H9 (cell line): ENCODE measurements at regions not wholly inside any gene's neighbourhood (a gene's known extent, or its start where the extent isn't known, plus 50 kb on each side); places are given as distances from the start of the nearest gene placed in this dataset.

Experiments
- DNase-seq: peaks from one replicate; pipeline ENCODE4 v3.0.0-alpha.2; 2017
- H2AFZ ChIP-seq: one replicate; pipeline ENCODE4 v1.6.1; 2013; ENCODE audit warnings: mild to moderate bottlenecking, low read length, control low read depth, moderate library complexity
- H2AK5ac ChIP-seq: 2 replicates; pipeline ENCODE4 v1.6.1; 2013; ENCODE audit warnings: low read length, control low read depth, mixed read lengths; ENCODE audit not compliant: insufficient read length
- H2BK120ac ChIP-seq: one replicate; pipeline ENCODE4 v1.6.1; 2013; ENCODE audit warnings: low read depth, mild to moderate bottlenecking, low read length, control low read depth, inconsistent platforms; ENCODE audit not compliant: poor library complexity, severe bottlenecking
- H2BK12ac ChIP-seq: 2 replicates; pipeline ENCODE4 v1.6.1; 2013; ENCODE audit warnings: low read length, control low read depth, mixed read lengths, low read depth; ENCODE audit not compliant: insufficient read length
- H2BK15ac ChIP-seq: 2 replicates; pipeline ENCODE4 v1.6.1; 2013; ENCODE audit warnings: low read depth, low read length, control low read depth
- H2BK20ac ChIP-seq: one replicate; pipeline ENCODE4 v1.6.1; 2013; ENCODE audit warnings: low read depth, mild to moderate bottlenecking, low read length, control low read depth, inconsistent platforms; ENCODE audit not compliant: poor library complexity, severe bottlenecking
- H2BK5ac ChIP-seq: 2 replicates; pipeline ENCODE4 v1.6.1; 2013; ENCODE audit warnings: low read length, control low read depth, mixed read lengths; ENCODE audit not compliant: insufficient read length
- H3K14ac ChIP-seq: 2 replicates; pipeline ENCODE4 v1.6.1; 2013; ENCODE audit warnings: low read length, control low read depth; ENCODE audit not compliant: insufficient read depth
- H3K18ac ChIP-seq: 2 replicates; pipeline ENCODE4 v1.6.1; 2013; ENCODE audit warnings: low read depth, mild to moderate bottlenecking, mixed read lengths, low read length, control low read depth; ENCODE audit not compliant: insufficient read length
- H3K23ac ChIP-seq: 2 replicates; pipeline ENCODE4 v1.6.1; 2013; ENCODE audit warnings: low read length, control low read depth, mixed read lengths, low read depth; ENCODE audit not compliant: insufficient read length
- H3K23me2 ChIP-seq: 2 replicates; pipeline ENCODE4 v1.6.1; 2013; ENCODE audit warnings: low read depth, mild to moderate bottlenecking, mixed read lengths, low read length, control low read depth; ENCODE audit not compliant: insufficient read length, poor library complexity, severe bottlenecking
- H3K27ac ChIP-seq: 2 replicates; pipeline ENCODE4 v1.5.1; 2013; ENCODE audit warnings: low read length, control low read depth, mixed read lengths, low read depth; ENCODE audit not compliant: insufficient read length
- H3K27me3 ChIP-seq: 2 replicates; pipeline ENCODE4 v1.6.1; 2013; ENCODE audit warnings: low read length, control low read depth, inconsistent platforms; ENCODE audit not compliant: insufficient read depth
- H3K4ac ChIP-seq: 2 replicates; pipeline ENCODE4 v1.6.1; 2013; ENCODE audit warnings: low read depth, mild to moderate bottlenecking, control low read depth, inconsistent platforms, low read length, moderate library complexity
- H3K4me1 ChIP-seq: 2 replicates; pipeline ENCODE4 v1.6.1; 2013; ENCODE audit warnings: low read length, control low read depth, inconsistent platforms; ENCODE audit not compliant: insufficient read depth
- H3K4me2 ChIP-seq: 2 replicates; pipeline ENCODE4 v1.6.1; 2013; ENCODE audit warnings: low read length, control low read depth, mixed read lengths; ENCODE audit not compliant: insufficient read length, insufficient read depth
- H3K56ac ChIP-seq: 2 replicates; pipeline ENCODE4 v1.6.1; 2013; ENCODE audit warnings: low read depth, mild to moderate bottlenecking, mixed read lengths, low read length, control low read depth; ENCODE audit not compliant: insufficient read length
- H3K79me1 ChIP-seq: 2 replicates; pipeline ENCODE4 v1.6.1; 2013; ENCODE audit warnings: low read depth, mild to moderate bottlenecking, moderate library complexity, low read length, control low read depth, inconsistent platforms; ENCODE audit not compliant: insufficient read depth, poor library complexity, severe bottlenecking
- H3K79me2 ChIP-seq: 2 replicates; pipeline ENCODE4 v1.6.1; 2013; ENCODE audit warnings: low read length, control low read depth, inconsistent platforms; ENCODE audit not compliant: insufficient read depth
- H3K9ac ChIP-seq: 2 replicates; pipeline ENCODE4 v1.6.1; 2013; ENCODE audit warnings: low read length, control low read depth, mixed read lengths; ENCODE audit not compliant: insufficient read length; ENCODE audit errors: extremely low read depth
- H3K9me3 ChIP-seq: one replicate; pipeline ENCODE4 v1.6.1; 2013; ENCODE audit warnings: low read depth, low read length, inconsistent platforms; ENCODE audit not compliant: control insufficient read depth
- H3T11ph ChIP-seq: one replicate; pipeline ENCODE4 v1.6.1; 2013; ENCODE audit warnings: mild to moderate bottlenecking, low read length, control low read depth, inconsistent platforms
- H4K20me1 ChIP-seq: one replicate; pipeline ENCODE4 v1.6.1; 2013; ENCODE audit not compliant: control insufficient read depth, insufficient read length, insufficient read depth
- H4K5ac ChIP-seq: 2 replicates; pipeline ENCODE4 v1.6.1; 2013; ENCODE audit warnings: low read depth, mild to moderate bottlenecking, mixed read lengths, low read length, control low read depth; ENCODE audit not compliant: insufficient read length
- H4K8ac ChIP-seq: replicated peaks from 2 replicates; pipeline ENCODE4 v1.6.1; 2013; ENCODE audit warnings: low read length, control low read depth, mixed read lengths, low read depth; ENCODE audit not compliant: insufficient read length
- H4K91ac ChIP-seq: 2 replicates; pipeline ENCODE4 v1.6.1; 2013; ENCODE audit warnings: low read depth, mild to moderate bottlenecking, moderate library complexity, mixed read lengths, low read length, control low read depth; ENCODE audit not compliant: insufficient read length
- H3K27ac Mint-ChIP-seq, 3 experiments: 2 replicates in 2 of 3; 3 replicates in 1 of 3; pipeline ENCODE4 v1.8.0; 2020 to 2021; ENCODE audit warnings: mixed read lengths in 3 of 3, mild to moderate bottlenecking in 1 of 3, moderate library complexity in 1 of 3
- H3K27me3 Mint-ChIP-seq: 2 replicates; pipeline ENCODE4 v1.8.0; 2021; ENCODE audit warnings: low read depth, mild to moderate bottlenecking, moderate library complexity, mixed read lengths
- H3K36me3 Mint-ChIP-seq, 3 experiments: 2 replicates in 2 of 3; 3 replicates in 1 of 3; pipeline ENCODE4 v1.8.0; 2020 to 2021; ENCODE audit warnings: low read depth in 3 of 3, mixed read lengths in 3 of 3; ENCODE audit not compliant: insufficient read depth in 1 of 3
- H3K4me1 Mint-ChIP-seq, 2 experiments: 2 replicates each; pipeline ENCODE4 v1.8.0; 2020; ENCODE audit warnings: mixed read lengths in 2 of 2
- H3K4me3 Mint-ChIP-seq, 2 experiments: 2 replicates in 1 of 2; 3 replicates in 1 of 2; pipeline ENCODE4 v1.8.0; 2020 to 2021; ENCODE audit warnings: mild to moderate bottlenecking in 2 of 2, mixed read lengths in 2 of 2, moderate library complexity in 1 of 2
- H3K9me3 Mint-ChIP-seq, 2 experiments: 2 replicates in 1 of 2; 3 replicates in 1 of 2; pipeline ENCODE4 v1.8.0; 2020; ENCODE audit warnings: mild to moderate bottlenecking in 2 of 2, mixed read lengths in 2 of 2, moderate library complexity in 1 of 2
- WGBS: extraction: QIAGEN DNeasy Blood & Tissue Kit; methylation state at CpG from one replicate; pipeline ENCODE4 v1.1.7; 2013; ENCODE audit warnings: missing lambda C conversion rate, low lambda C conversion rate, mixed read lengths; ENCODE audit not compliant: insufficient read length; ENCODE audit errors: extremely low coverage; 5-methylcytosine and 5-hydroxymethylcytosine counted together
- TF ChIP-seq, protein P1 (sequence below): fragments of 200-600 bp; sonication (generic); conservative IDR thresholded peaks from 3 replicates; pipeline ENCODE4 v1.8.0; 2021; ENCODE audit warnings: antibody characterized with exemption, mild to moderate bottlenecking

DNA sequence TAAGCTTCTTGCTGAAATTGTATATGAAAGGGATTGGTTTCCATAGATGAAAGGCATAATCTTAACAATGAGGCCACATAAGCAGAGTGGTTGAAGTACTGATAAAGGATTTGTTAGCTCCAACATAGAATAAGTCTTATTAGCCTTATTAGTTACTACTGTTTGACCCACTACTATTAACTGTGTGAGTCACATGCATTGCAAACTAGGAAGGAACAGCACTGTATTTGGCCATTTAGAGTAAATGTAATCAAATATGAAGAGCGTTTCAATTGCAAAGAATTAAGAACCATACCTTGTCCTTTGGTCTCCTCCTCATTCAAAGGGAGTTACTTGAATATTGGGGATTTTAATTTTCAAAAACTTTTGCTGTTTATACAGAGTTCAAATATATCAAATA is 428.9 kb downstream of the MDFIC start:
- Histone ChIP-seq H3K27me3 (no peaks in the 10 kb centered on the region), H4K91ac (no peak overlapping the region), H3K4ac (no peak overlapping the region), H3K79me2 (no peaks in the 10 kb centered on the region), H4K20me1 (no peaks in the 10 kb centered on the region), H3K9me3 (no peaks in the 10 kb centered on the region), H3K4me2 (no peak overlapping the region), H3K23ac (no peak overlapping the region), H3K4me1 (no peaks in the 10 kb centered on the region), H2BK20ac (no peak overlapping the region), H2AK5ac (no peak overlapping the region), H2BK15ac (no peak overlapping the region), H2BK120ac (no peak overlapping the region), H3K79me1 (no peaks in the 10 kb centered on the region), H4K8ac (no peak overlapping the region), H4K5ac (no peak overlapping the region), H2AFZ (no peak overlapping the region), H3K14ac (no peak overlapping the region), H3K27ac (no peak overlapping the region), H3K23me2 (no peaks in the 10 kb centered on the region), H2BK5ac (no peak overlapping the region), H2BK12ac (no peak overlapping the region), H3K18ac (no peak overlapping the region), H3K56ac (no peak overlapping the region), H3K9ac (no peak overlapping the region), H3T11ph (no peak overlapping the region)
- TF ChIP-seq, protein P1, sequence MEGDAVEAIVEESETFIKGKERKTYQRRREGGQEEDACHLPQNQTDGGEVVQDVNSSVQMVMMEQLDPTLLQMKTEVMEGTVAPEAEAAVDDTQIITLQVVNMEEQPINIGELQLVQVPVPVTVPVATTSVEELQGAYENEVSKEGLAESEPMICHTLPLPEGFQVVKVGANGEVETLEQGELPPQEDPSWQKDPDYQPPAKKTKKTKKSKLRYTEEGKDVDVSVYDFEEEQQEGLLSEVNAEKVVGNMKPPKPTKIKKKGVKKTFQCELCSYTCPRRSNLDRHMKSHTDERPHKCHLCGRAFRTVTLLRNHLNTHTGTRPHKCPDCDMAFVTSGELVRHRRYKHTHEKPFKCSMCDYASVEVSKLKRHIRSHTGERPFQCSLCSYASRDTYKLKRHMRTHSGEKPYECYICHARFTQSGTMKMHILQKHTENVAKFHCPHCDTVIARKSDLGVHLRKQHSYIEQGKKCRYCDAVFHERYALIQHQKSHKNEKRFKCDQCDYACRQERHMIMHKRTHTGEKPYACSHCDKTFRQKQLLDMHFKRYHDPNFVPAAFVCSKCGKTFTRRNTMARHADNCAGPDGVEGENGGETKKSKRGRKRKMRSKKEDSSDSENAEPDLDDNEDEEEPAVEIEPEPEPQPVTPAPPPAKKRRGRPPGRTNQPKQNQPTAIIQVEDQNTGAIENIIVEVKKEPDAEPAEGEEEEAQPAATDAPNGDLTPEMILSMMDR, result no peak
- no peak for DNase-seq
- Mint-ChIP-seq H3K4me3 (no peak overlapping the region), H3K9me3 (no peaks in the 10 kb centered on the region), H3K4me1 (no peaks in the 10 kb centered on the region), H3K36me3 (no peaks in the 10 kb centered on the region), H3K27ac (no peak overlapping the region), H3K27me3 (no peaks in the 10 kb centered on the region)
- WGBS, result no CpG with 5 or more reads among the region's 1 CpG
